ENCODE measurements at regions not wholly inside any gene's neighbourhood (a gene's known extent, or its start where the extent isn't known, plus 50 kb on each side); places are given as distances from the start of the nearest gene placed in this dataset.

GRCh38 chr10:118537623-118538022 lies 57.8 kb downstream of the PRLHR start:
- no peak for DNase-seq

GRCh38 chr10:118534136-118534535 lies 61.3 kb downstream of the PRLHR start:
- DNase-seq: no peak

- no peak for DNase-seq
Observed at GRCh38 chr10:118531105-118531852, 64.2 kb downstream of the PRLHR start.

- DNase-seq: no peak
Observed at GRCh38 chr10:118528426-118528825, 67.0 kb downstream of the PRLHR start.

GRCh38 chr10:118523775-118524174 lies 71.7 kb downstream of the PRLHR start:
- no peak for DNase-seq

GRCh38 chr10:118522791-118523498 lies 72.5 kb downstream of the PRLHR start:
- no peak for DNase-seq

- no peak for DNase-seq
Observed at GRCh38 chr10:118521415-118522117, 73.9 kb downstream of the PRLHR start.

- no peak for DNase-seq
Observed at GRCh38 chr10:118520116-118520742, 75.2 kb downstream of the PRLHR start.

- DNase-seq: no peak
Observed at GRCh38 chr10:118518095-118518494, 77.4 kb downstream of the PRLHR start.

- no peak for DNase-seq
Observed at GRCh38 chr10:118516716-118517115, 78.7 kb downstream of the PRLHR start.

- no peak for DNase-seq
Observed at GRCh38 chr10:118513174-118513573, 82.3 kb downstream of the PRLHR start.

GRCh38 chr10:118511711-118512110 lies 83.7 kb downstream of the PRLHR start:
- DNase-seq: no peak

GRCh38 chr10:118508863-118509262 lies 86.6 kb downstream of the PRLHR start:
- DNase-seq: no peak

- no peak for DNase-seq
Observed at GRCh38 chr10:118508355-118508754, 87.1 kb downstream of the PRLHR start.

- no peak for DNase-seq
Observed at GRCh38 chr10:118506671-118507590, 88.5 kb downstream of the PRLHR start.

GRCh38 chr10:118505363-118505762 lies 90.1 kb downstream of the PRLHR start:
- no peak for DNase-seq

- no peak for DNase-seq
Observed at GRCh38 chr10:118504467-118505205, 90.8 kb downstream of the PRLHR start.

GRCh38 chr10:118504044-118504443 lies 91.4 kb downstream of the PRLHR start:
- no peak for DNase-seq

GRCh38 chr10:118503192-118503591 lies 92.3 kb downstream of the PRLHR start:
- DNase-seq: no peak

GRCh38 chr10:118501637-118502440 lies 93.6 kb downstream of the PRLHR start:
- no peak for DNase-seq

- DNase-seq: no peak
Observed at GRCh38 chr10:118501171-118501570, 94.3 kb downstream of the PRLHR start.

All from stimulated activated CD4-positive, alpha-beta T cell treated with anti-CD3 and anti-CD28 coated beads, Interleukin-12 subunit alpha, Interleukin-12 subunit beta, amount 100 ng/mL, for 4 hours (primary cell).